Fibroblast of lung (primary cell): ENCODE measurements at regions not wholly inside any gene's neighbourhood (a gene's known extent, or its start where the extent isn't known, plus 50 kb on each side); places are given as distances from the start of the nearest gene placed in this dataset.

Experiments
- EZH2 ChIP-seq: IDR thresholded peaks from 2 replicates; pipeline ENCODE4 v1.5.1; 2012; ENCODE audit warnings: low read length, control low read depth, mild to moderate bottlenecking; ENCODE audit errors: missing control alignments
- TF ChIP-seq, protein P1 (sequence below), 2 donors: IDR thresholded peaks in 1 of 2; conservative IDR thresholded peaks in 1 of 2; 1 replicate in 1 of 2; 2 replicates in 1 of 2; pipeline ENCODE4 v1.5.1; 2011 to 2012; ENCODE audit warnings: low read length in 2 of 2, control low read depth in 1 of 2, inconsistent platforms in 1 of 2, low read depth in 1 of 2, mild to moderate bottlenecking in 1 of 2

- TF ChIP-seq, protein P1, sequence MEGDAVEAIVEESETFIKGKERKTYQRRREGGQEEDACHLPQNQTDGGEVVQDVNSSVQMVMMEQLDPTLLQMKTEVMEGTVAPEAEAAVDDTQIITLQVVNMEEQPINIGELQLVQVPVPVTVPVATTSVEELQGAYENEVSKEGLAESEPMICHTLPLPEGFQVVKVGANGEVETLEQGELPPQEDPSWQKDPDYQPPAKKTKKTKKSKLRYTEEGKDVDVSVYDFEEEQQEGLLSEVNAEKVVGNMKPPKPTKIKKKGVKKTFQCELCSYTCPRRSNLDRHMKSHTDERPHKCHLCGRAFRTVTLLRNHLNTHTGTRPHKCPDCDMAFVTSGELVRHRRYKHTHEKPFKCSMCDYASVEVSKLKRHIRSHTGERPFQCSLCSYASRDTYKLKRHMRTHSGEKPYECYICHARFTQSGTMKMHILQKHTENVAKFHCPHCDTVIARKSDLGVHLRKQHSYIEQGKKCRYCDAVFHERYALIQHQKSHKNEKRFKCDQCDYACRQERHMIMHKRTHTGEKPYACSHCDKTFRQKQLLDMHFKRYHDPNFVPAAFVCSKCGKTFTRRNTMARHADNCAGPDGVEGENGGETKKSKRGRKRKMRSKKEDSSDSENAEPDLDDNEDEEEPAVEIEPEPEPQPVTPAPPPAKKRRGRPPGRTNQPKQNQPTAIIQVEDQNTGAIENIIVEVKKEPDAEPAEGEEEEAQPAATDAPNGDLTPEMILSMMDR (conservative IDR thresholded peaks at IDR 0.05 in 1 of 2, IDR thresholded peaks at IDR 0.05 in 1 of 2; ENCODE audit: low read depth in 1 of 2, low read length in 2 of 2): no peak
- no peak for TF ChIP-seq EZH2
These were observed 94.9 kb upstream of the PJA1 start for GRCh38 chrX:69260169-69260568.
